HG03097 (cell line): ENCODE measurements at regions not wholly inside any gene's neighbourhood (a gene's known extent, or its start where the extent isn't known, plus 50 kb on each side); places are given as distances from the start of the nearest gene placed in this dataset.

Experiments
- ATAC-seq: cut with Tn5 transposase; IDR thresholded peaks from one replicate; pipeline ENCODE4 v1.9.1; 2021; ENCODE audit not compliant: unreplicated experiment, low FRiP score

GRCh38 chr11:100632941-100633452 is 54.1 kb upstream of the ARHGAP42 start:
- no peak for ATAC-seq

GRCh38 chr11:100635194-100635593 is 51.9 kb upstream of the ARHGAP42 start:
- ATAC-seq, result no peak

GRCh38 chr11:100636536-100636935 is 50.6 kb upstream of the ARHGAP42 start:
- ATAC-seq, result no peak
